Endodermal cell (in vitro differentiated cells): ENCODE measurements at regions not wholly inside any gene's neighbourhood (a gene's known extent, or its start where the extent isn't known, plus 50 kb on each side); places are given as distances from the start of the nearest gene placed in this dataset.

Source experiments
- DNase-seq: peaks from one replicate; pipeline ENCODE4 v3.0.0-alpha.2; 2017
- H3K27ac ChIP-seq: 2 replicates; pipeline ENCODE4 v1.5.1; 2013; ENCODE audit warnings: mild to moderate bottlenecking, low read depth, low read length, moderate library complexity
- H3K27me3 ChIP-seq: 2 replicates; pipeline ENCODE4 v1.6.1; 2013; ENCODE audit warnings: mild to moderate bottlenecking, low read length, moderate library complexity; ENCODE audit not compliant: insufficient read depth, control insufficient read depth, poor library complexity, severe bottlenecking
- H3K36me3 ChIP-seq: 2 replicates; pipeline ENCODE4 v1.7.0; 2013; ENCODE audit warnings: mild to moderate bottlenecking, low read length, moderate library complexity; ENCODE audit not compliant: control insufficient read depth, insufficient read depth
- H3K4me1 ChIP-seq: one replicate; pipeline ENCODE4 v1.7.0; 2013; ENCODE audit warnings: low read length; ENCODE audit not compliant: control insufficient read depth, insufficient read depth
- H3K4me3 ChIP-seq: 2 replicates; pipeline ENCODE4 v1.5.1; 2013; ENCODE audit warnings: mild to moderate bottlenecking, low read length, moderate library complexity
- H3K9ac ChIP-seq: 2 replicates; pipeline ENCODE4 v1.6.1; 2013; ENCODE audit warnings: mild to moderate bottlenecking, low read length, moderate library complexity; ENCODE audit not compliant: poor library complexity, severe bottlenecking; ENCODE audit errors: extremely low read depth
- H3K9me3 ChIP-seq: 2 replicates; pipeline ENCODE4 v1.6.1; 2013; ENCODE audit warnings: mild to moderate bottlenecking, low read length, moderate library complexity; ENCODE audit not compliant: control insufficient read depth
- H3K27ac Mint-ChIP-seq: 2 replicates; pipeline ENCODE4 v1.8.0; 2020; ENCODE audit warnings: mixed read lengths
- H3K27me3 Mint-ChIP-seq: 2 replicates; pipeline ENCODE4 v1.8.0; 2021; ENCODE audit warnings: mild to moderate bottlenecking, mixed read lengths; ENCODE audit not compliant: insufficient read depth
- H3K36me3 Mint-ChIP-seq: 2 replicates; pipeline ENCODE4 v1.8.0; 2020; ENCODE audit warnings: low read depth, mixed read lengths
- H3K4me1 Mint-ChIP-seq: 2 replicates; pipeline ENCODE4 v1.8.0; 2020; ENCODE audit warnings: mixed read lengths
- H3K4me3 Mint-ChIP-seq: 2 replicates; pipeline ENCODE4 v1.8.0; 2020; ENCODE audit warnings: mild to moderate bottlenecking, moderate library complexity, mixed read lengths
- H3K9me3 Mint-ChIP-seq: 2 replicates; pipeline ENCODE4 v1.8.0; 2020; ENCODE audit warnings: mild to moderate bottlenecking, mixed read lengths
- CTCF ChIP-seq: fragments of 200-600 bp; sonication (generic); conservative IDR thresholded peaks from 2 replicates; pipeline ENCODE4 v1.5.0; 2021; ENCODE audit warnings: antibody characterized with exemption, mild to moderate bottlenecking
- WGBS, 2 experiments: methylation state at CpG; one replicate each; pipeline versions ENCODE4 v1.1.5 to v1.1.7; 2013; ENCODE audit warnings: missing lambda C conversion rate in 2 of 2, mixed read lengths in 1 of 2; ENCODE audit not compliant: insufficient coverage in 1 of 2, insufficient read length in 1 of 2; 5-methylcytosine and 5-hydroxymethylcytosine counted together

GRCh38 chr10:78813998-78814399 is 254.8 kb upstream of the ZMIZ1 start:
- no peak for TF ChIP-seq CTCF
- Mint-ChIP-seq H3K27me3 (peaks cover 15% of the 10 kb centered on the region), H3K4me3 (no peak overlapping the region), H3K27ac (no peak overlapping the region), H3K9me3 (no peaks in the 10 kb centered on the region), H3K36me3 (no peaks in the 10 kb centered on the region), H3K4me1 (peaks cover 5% of the 10 kb centered on the region)
- Histone ChIP-seq H3K4me3 (no peak overlapping the region), H3K36me3 (no peaks in the 10 kb centered on the region), H3K9ac (no peak overlapping the region), H3K4me1 (no peaks in the 10 kb centered on the region), H3K27me3 (no peaks in the 10 kb centered on the region), H3K9me3 (no peaks in the 10 kb centered on the region), H3K27ac (no peak overlapping the region)
- WGBS, 2 experiments, result 90 to 92% methylated on average over 2 to 6 of the region's 6 CpGs
- no peak for DNase-seq

- no peaks in the 10 kb centered on the region for H3K9me3 ChIP-seq
- no peaks in the 10 kb centered on the region for H3K36me3 ChIP-seq
- Mint-ChIP-seq H3K27ac (no peak overlapping the region), H3K27me3 (peaks cover 15% of the 10 kb centered on the region), H3K9me3 (no peaks in the 10 kb centered on the region), H3K4me1 (peaks cover 5% of the 10 kb centered on the region), H3K4me3 (no peak overlapping the region), H3K36me3 (no peaks in the 10 kb centered on the region)
- H3K9ac ChIP-seq, result no peak overlapping the region
- H3K4me1 ChIP-seq, result no peaks in the 10 kb centered on the region
- no peak for DNase-seq
- no peak overlapping the region for H3K4me3 ChIP-seq
- WGBS, 2 experiments, result 90 to 92% methylated on average over 2 to 3 of the region's 3 CpGs
- no peaks in the 10 kb centered on the region for H3K27me3 ChIP-seq
- no peak for TF ChIP-seq CTCF
- H3K27ac ChIP-seq, result no peak overlapping the region
Measured at GRCh38 chr10:78814407-78814806, 254.4 kb upstream of the ZMIZ1 start.

- no peaks in the 10 kb centered on the region for H3K4me1 ChIP-seq
- H3K36me3 ChIP-seq, result no peaks in the 10 kb centered on the region
- no peaks in the 10 kb centered on the region for H3K9me3 ChIP-seq
- H3K27ac ChIP-seq, result no peak overlapping the region
- 93 to 100% methylated on average over 1 to 2 of the region's 2 CpGs for WGBS, 2 experiments
- Mint-ChIP-seq H3K36me3 (no peaks in the 10 kb centered on the region), H3K4me3 (no peak overlapping the region), H3K27me3 (peaks cover 14% of the 10 kb centered on the region), H3K9me3 (no peaks in the 10 kb centered on the region), H3K27ac (no peak overlapping the region), H3K4me1 (peaks cover 5% of the 10 kb centered on the region)
- no peak for TF ChIP-seq CTCF
- H3K9ac ChIP-seq, result no peak overlapping the region
- H3K4me3 ChIP-seq, result no peak overlapping the region
- no peaks in the 10 kb centered on the region for H3K27me3 ChIP-seq
- DNase-seq, result no peak
Measured at GRCh38 chr10:78815702-78816334, 252.9 kb upstream of the ZMIZ1 start.
